HG02642 (cell line): ENCODE measurements at regions not wholly inside any gene's neighbourhood (a gene's known extent, or its start where the extent isn't known, plus 50 kb on each side); places are given as distances from the start of the nearest gene placed in this dataset.
"Not testable (repeated sequence)": the region's sequence is repeated elsewhere in the genome, so short reads cannot be mapped to it uniquely, and the experiment has no call there.

Experiments
- ATAC-seq: cut with Tn5 transposase; IDR thresholded peaks from one replicate; pipeline ENCODE4 v1.9.1; 2021; ENCODE audit warnings: mild to moderate bottlenecking; ENCODE audit not compliant: unreplicated experiment, poor library complexity

DNA sequence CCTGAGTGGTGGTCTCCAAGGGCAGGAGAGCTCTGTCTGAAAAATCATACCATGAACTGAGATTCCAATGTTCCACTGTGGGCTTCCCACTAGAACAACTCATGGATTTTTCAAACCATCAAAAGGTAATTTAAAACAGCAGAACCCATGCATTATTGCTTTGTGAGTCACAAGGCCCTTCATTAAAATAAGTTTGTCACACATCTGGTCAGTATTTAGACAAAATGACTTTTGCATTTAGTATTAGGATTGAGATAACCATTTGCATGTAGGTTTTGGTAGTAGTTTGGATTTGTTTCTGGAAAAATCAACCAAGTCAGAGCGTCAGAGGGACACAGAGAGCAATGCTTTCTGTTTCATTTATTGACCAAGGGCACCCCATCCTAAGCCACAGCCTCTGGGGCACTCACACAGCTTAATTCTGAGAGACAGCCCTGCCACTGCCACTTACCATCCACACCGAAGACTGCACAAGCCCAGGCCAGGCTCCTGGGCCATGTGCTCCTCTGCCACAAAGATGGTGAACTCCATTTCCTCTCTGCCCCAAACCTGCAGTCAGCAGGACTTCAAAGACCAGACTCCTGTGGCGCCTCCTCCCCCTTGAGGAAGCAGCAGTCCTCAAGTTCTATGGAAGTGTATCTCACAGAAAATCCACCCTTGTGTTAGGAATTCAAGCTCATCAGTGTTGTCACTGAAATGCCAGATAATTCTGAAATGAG is 132.6 kb upstream of the DUSP10 start:
- ATAC-seq, result no peak

GRCh38 chr1:221873673-221874072 is 131.8 kb upstream of the DUSP10 start:
- ATAC-seq, result no peak

DNA sequence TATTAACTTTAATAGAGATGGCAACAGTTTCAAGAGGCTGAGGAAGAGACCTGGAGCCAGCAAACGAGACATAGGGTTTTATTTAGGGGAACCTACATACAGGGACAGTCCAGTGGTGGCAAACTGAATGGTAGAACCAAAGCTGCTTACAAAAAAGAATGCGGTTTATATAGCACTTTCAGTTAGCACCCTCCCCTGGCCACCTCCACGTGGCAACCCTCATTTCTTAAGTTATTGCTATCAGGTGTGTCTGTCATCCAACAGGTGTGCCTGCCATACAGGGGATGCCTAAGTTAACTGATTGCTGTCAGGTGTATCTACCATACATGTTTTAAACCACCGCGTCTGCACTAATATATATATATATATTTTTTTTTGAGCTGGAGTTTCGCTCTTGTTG is 129.2 kb upstream of the DUSP10 start:
- no peak for ATAC-seq

GRCh38 chr1:221869779-221870178 is 127.9 kb upstream of the DUSP10 start:
- no peak for ATAC-seq

DNA sequence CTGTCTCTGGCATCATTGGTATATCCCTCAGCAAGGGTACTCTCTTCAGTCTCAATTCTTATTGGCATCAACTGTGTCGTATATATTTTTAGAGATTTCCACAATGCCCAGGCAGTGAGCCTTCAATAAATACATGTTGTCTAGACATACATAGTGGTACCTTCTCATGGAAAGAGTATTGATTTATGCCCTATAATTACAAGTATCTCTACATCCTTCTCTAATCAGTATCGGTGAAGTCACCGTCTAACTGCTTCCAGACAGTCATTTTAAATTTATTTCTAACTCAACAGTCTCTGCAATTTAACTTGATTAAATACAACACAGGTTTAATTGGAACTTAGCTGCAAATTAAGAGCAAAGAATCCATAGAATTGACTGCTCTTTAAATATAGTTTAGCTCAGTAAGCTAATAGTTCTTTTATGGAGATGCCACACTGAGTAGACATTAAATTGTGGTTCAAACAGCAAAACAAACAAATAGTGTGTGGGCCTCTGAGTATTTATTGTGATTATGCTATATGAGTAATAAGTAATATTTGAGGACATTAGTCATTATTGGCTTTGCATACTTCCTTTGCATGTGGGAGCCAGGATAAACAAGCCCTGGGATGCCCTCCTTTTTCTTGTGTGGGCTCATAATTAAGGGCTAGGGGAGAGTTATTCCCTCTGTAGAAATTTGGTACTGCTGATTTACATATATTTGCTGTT is 126.9 kb upstream of the DUSP10 start:
- ATAC-seq, result no peak

DNA sequence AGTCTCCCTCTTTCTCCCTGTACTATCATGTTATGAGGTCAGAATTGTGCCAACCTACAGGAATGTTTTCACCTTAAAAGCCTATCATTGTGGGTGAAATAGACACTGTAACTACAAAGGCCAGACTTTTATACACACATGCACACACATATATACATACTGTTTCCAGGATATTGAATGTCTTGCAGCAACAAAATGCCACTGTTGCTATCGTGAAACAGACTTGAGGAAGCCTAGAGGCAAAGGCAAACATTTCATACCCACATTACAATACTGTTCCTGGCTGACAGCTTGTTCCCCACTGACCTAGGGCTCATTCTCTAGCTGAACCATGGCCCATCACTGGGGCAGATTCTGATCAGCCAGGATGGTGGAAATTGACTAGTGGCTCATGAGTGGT is 125.1 kb upstream of the DUSP10 start:
- ATAC-seq, result no peak

DNA sequence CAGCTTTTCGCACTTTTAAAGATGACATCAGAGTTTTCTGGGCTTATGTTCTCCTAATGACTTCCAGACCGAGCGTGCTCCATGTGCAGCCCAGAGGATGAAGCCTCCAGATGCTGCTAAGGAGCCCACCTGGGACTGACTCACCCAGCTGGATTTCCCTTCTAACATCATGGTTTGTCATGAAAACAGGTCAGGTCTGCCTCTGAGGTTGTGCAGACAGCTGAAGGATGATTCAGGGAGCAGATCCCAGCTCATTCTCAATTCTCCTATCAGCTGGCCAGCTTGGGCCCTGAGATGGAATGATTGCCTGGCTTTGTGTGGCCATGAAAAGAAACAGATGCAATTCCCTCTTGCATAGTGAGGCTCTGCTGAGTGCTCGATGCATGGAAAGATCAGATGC is 123.9 kb upstream of the DUSP10 start:
- ATAC-seq, result no peak

- ATAC-seq, result no peak
Observed at GRCh38 chr1:221863635-221864034, 121.7 kb upstream of the DUSP10 start.

GRCh38 chr1:221862971-221863370 is 121.1 kb upstream of the DUSP10 start:
- no peak for ATAC-seq

- no peak for ATAC-seq
Observed at GRCh38 chr1:221858818-221859611, 117.1 kb upstream of the DUSP10 start.

- ATAC-seq, result not testable (repeated sequence)
Observed at GRCh38 chr1:221857094-221857444, 115.2 kb upstream of the DUSP10 start.

DNA sequence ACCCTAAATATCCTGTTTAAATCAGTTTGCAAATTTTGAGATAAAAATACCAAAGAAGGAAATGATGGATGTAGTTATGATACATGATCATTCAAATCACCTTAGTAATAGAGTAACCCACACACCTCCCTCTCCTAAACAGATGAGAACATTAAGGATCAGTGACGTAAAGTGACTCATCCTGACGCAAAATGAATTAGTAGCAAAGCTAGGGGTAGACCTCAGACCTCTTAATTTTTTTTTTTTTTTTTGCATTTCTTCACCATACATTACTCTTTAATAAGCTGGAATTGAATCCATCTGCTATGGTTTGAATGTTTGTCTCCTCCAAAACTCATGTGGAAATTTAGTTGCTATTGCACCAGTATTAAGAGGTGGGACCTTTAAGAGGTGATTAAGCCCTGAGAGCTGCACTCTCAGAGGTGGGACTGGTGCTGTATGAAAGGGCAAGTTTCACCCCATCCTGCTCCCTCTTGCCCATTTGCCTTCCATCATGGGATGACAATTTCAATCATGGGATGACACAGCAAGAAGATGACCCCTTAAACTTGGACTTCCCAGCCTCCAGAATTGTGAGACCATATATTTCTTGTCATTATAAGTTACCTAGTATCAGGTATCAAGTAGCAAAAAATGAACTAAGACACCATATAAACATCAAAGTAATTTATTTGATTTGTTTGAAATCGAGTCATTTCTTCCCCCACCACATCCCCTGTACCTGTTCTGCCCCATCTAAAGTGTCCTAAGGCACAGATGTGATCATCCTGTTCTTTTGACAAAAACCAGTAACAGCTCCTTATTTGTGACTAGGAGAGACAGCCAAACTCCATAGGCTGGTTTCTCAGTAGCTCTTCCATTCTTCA is 114.6 kb upstream of the DUSP10 start:
- ATAC-seq, result no peak

GRCh38 chr1:221855156-221855555 is 113.3 kb upstream of the DUSP10 start:
- no peak for ATAC-seq

DNA sequence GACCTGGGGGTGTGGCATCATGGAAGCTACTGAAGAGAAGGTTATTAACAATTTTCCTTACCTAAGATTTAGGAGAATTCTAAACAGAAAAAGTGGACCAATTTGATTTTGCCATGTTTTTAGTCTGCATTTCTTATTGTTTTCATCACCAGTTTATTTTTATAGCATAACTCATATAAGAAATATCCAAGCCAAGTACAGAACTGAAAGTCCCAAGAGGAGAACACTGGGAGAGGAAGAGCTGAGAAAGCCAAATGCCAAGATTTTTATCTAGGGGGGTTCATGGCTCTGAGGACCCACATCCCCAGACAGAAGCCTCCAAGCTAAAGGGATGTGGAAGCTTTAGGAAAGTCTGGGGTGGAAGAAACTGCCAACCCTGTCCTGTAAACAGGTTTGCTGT is 109.4 kb upstream of the DUSP10 start:
- ATAC-seq, result no peak

DNA sequence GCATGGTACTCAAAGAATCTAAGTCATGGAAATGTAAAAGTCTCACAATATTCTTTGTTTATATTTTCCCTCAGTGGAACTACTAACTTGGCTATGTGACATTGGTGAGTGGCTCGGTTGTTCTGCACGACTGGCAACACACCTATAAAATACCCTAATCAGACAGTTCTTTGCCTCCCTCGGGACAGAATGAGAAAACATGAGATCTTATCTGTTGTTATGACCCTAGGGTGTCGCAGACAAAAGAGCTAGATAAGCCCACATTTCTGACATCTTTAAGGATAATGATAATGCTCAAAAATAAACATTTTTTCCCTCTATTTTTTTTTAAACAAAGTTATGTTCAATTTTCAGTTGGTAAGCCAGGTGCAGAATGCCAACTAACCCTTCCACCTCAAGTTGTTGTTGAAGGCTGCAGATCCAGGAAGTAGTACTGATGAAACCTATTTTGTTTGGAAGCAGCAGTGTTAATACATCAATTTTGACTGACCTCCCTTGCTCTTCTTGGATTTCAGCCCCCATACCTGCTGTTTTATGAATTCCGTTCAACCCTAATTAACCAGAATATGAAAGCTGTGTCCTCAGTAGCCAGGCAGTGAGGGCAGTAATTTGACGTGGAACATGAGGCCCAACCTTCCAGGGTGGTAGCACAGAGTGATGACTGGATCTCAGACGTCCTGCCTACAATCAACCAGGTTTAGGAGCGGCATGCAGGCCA is 108.7 kb upstream of the DUSP10 start:
- no peak for ATAC-seq

DNA sequence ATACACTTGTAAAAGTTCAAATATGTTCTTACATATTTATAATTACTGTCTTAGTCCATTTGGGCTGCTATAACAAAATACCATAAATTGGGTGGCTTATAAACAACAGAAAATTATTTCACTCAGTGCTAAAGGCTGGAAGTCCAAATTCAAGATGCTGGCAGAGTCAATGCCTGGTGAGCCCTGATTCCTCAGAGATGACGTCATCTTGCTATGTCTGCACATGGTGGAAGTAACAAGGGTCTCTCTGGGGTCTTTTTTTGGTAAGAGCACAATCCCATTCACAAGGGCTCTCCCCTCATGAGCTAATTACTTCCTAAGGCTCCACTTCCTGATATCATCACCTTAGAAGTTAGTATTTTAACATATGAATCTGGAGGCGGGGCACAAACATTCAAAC is 108.0 kb upstream of the DUSP10 start:
- no peak for ATAC-seq

- ATAC-seq, result no peak
Observed at GRCh38 chr1:221849110-221849509, 107.2 kb upstream of the DUSP10 start.

- no peak for ATAC-seq
Observed at GRCh38 chr1:221847676-221848075, 105.8 kb upstream of the DUSP10 start.

DNA sequence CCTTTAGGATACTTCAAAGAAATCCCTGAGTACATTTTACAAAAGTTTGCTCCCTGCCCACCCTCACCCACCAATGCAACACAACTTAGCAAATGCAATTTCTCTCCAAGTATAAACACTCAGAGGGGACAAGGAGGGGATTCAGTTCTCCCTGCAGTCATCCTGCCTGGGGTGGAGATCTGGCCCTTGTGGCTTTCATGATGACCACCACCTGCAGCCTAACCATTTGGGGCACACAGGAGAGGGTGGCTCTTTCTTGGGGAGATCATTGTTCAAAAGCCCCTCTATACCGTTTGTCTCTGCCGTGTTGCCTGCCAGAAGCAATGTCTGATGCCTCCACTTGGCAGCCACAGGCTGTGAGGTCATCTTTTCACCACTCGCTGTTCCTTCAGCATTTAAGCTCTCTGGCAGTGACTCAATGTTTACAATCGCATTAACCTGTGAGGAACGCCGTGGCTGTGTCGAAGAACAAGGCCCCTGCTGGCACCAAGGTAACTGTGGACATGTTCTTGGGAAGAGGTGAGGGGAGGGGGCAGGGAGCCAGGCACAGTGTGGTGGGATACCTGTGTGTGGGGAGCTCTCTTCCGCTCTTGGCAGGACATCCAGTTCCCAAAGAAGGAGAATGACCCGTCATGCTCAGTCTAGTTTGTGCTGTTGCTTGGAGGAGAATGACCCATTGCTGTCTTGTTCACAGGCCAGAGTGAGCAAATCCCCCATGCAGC is 103.9 kb upstream of the DUSP10 start:
- no peak for ATAC-seq
